ENCODE measurements at regions not wholly inside any gene's neighbourhood (a gene's known extent, or its start where the extent isn't known, plus 50 kb on each side); places are given as distances from the start of the nearest gene placed in this dataset.
A peak's percentile ranks its signal among the peaks of the same experiment; 100 is the strongest.

DNA sequence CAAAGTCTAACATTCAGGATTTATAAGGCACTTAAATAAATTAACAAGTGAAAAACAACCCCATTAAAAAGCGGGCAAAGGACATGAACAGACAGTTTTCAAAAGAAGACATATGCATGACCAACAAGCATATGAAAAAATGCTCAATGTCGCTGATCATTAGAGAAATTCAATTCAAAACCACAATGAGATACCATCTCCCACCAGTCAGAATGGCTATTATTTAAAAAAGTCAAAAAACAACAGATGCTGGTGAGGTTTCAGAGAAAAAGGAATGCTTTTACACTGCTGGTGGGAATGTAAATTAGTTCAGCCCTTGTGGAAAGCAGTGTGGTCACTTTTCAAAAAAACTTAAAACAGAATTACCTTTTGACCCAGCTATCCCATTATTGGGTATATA is 60.7 kb upstream of the BDKRB2 start:
- no TSS peak for BruUV-seq (replicated peaks)
- Mint-ChIP-seq H3K36me3 (ENCODE audit: insufficient read depth, unreplicated experiment) (no peaks in the 10 kb centered on the region), H3K27ac (ENCODE audit: low read depth, unreplicated experiment) (no peak overlapping the region), H3K27me3 (ENCODE audit: insufficient read depth, unreplicated experiment) (no peaks in the 10 kb centered on the region), H3K4me3 (ENCODE audit: unreplicated experiment) (no peak overlapping the region), H3K4me1 (ENCODE audit: insufficient read depth, unreplicated experiment) (peaks cover 12% of the 10 kb centered on the region), H3K9me3 (ENCODE audit: unreplicated experiment) (no peaks in the 10 kb centered on the region)
- CTCF ChIA-PET = no interaction called here
- DNase-seq (ENCODE audit: unreplicated experiment) = no peak
- POLR2A ChIA-PET = no interaction called here
- intact Hi-C loops (cut with micrococcal nuclease) = no loop called here
- TF ChIP-seq, protein P1, sequence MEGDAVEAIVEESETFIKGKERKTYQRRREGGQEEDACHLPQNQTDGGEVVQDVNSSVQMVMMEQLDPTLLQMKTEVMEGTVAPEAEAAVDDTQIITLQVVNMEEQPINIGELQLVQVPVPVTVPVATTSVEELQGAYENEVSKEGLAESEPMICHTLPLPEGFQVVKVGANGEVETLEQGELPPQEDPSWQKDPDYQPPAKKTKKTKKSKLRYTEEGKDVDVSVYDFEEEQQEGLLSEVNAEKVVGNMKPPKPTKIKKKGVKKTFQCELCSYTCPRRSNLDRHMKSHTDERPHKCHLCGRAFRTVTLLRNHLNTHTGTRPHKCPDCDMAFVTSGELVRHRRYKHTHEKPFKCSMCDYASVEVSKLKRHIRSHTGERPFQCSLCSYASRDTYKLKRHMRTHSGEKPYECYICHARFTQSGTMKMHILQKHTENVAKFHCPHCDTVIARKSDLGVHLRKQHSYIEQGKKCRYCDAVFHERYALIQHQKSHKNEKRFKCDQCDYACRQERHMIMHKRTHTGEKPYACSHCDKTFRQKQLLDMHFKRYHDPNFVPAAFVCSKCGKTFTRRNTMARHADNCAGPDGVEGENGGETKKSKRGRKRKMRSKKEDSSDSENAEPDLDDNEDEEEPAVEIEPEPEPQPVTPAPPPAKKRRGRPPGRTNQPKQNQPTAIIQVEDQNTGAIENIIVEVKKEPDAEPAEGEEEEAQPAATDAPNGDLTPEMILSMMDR (IDR thresholded peaks at IDR 0.05; ENCODE audit: unreplicated experiment) = no peak

DNA sequence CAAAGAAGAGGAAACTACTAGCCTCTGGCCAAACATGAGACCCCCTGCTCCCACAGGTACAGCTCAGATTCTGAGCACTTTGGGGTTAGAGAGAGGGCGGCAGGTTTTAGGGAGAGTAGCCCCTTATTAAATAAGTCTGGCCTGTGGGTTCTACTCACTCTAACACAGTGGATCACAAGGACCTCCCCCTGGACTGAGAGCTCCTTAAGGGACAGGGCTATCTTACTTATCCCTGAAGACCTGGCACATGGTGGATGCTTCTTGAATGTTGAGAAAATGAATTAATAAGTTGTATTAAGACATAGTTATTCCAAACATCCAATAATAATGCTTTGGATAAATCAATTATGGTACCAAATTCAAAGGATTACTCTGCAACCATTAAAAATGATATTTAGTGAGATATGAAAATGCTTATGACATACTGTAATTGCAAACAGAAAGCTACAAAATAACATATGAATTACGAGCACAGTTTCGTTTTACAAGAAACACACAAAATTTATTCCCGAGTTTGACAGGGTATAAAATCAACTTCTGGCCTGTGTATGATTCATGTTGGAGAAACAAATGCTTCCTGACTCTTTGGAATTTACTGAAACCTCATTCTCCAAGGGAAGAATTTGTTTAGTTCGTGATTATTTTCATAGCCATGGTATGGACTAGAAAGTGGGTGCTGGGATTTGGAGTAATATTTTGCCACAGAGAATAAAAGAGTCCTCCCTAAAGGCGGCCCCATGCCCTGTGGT is 59.3 kb upstream of the BDKRB2 start:
- Mint-ChIP-seq H3K9me3 (ENCODE audit: unreplicated experiment) (no peaks in the 10 kb centered on the region), H3K36me3 (ENCODE audit: insufficient read depth, unreplicated experiment) (no peaks in the 10 kb centered on the region), H3K27ac (ENCODE audit: low read depth, unreplicated experiment) (no peak overlapping the region), H3K27me3 (ENCODE audit: insufficient read depth, unreplicated experiment) (no peaks in the 10 kb centered on the region), H3K4me3 (ENCODE audit: unreplicated experiment) (no peak overlapping the region), H3K4me1 (ENCODE audit: insufficient read depth, unreplicated experiment) (peaks cover 12% of the 10 kb centered on the region)
- TF ChIP-seq, protein P1 (IDR thresholded peaks at IDR 0.05; ENCODE audit: unreplicated experiment) = no peak
- ChIA-PET POLR2A (interaction anchor here (0.8 to 1.8 kb wide), 7 partner anchors 10 to 111 kb away, joined by 3 to 5 read pairs (median 3); partner anchors contain the start of gene BDKRB1), CTCF (interaction anchor here (1.0 to 1.5 kb wide), 2 partner anchors 8 to 18 kb away, joined by 3 to 8 read pairs; no protein-coding TSS in a partner anchor)
- DNase-seq (ENCODE audit: unreplicated experiment) = no peak
- BruUV-seq (replicated peaks) = no TSS peak
- intact Hi-C loops (cut with micrococcal nuclease) = no loop called here

DNA sequence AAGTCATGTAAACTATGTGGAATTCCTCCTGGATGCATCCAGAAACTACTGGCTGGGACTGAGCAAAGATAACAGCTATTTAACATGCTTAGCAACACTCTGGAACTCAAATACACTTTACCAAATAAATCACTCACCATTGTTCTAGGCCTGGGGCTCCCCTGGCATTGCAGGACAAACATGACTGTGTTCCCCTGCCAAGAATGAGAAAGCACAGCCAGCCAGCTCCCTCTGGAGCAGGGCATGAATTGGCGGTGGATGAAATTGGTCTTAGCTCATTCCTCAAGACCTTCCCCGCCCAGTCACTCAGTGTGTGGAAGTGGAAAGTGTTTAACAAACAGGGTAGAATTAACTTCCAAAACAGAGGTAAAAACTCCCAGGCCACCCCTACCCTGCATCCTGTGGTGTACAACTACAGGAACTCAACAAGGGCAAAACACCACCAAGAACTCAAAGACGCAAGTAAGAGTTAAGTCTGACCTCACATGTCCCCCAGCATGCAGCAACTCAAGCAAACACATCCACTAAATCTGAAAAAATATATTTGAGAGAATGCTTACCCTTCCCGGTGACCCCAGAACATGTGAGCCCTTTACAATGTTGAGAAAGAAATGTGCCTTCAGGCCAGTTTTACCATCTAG is 58.4 kb upstream of the BDKRB2 start:
- TF ChIP-seq, protein P1 (IDR thresholded peaks at IDR 0.05; ENCODE audit: unreplicated experiment) = no peak
- Mint-ChIP-seq H3K27ac (ENCODE audit: low read depth, unreplicated experiment) (no peak overlapping the region), H3K4me1 (ENCODE audit: insufficient read depth, unreplicated experiment) (peaks cover 12% of the 10 kb centered on the region), H3K9me3 (ENCODE audit: unreplicated experiment) (no peaks in the 10 kb centered on the region), H3K36me3 (ENCODE audit: insufficient read depth, unreplicated experiment) (no peaks in the 10 kb centered on the region), H3K27me3 (ENCODE audit: insufficient read depth, unreplicated experiment) (no peaks in the 10 kb centered on the region), H3K4me3 (ENCODE audit: unreplicated experiment) (no peak overlapping the region)
- ChIA-PET POLR2A (interaction anchor here (0.8 to 1.8 kb wide), 7 partner anchors 11 to 110 kb away, joined by 3 to 5 read pairs (median 3); partner anchors contain the start of gene BDKRB1), CTCF (interaction anchor here (1.0 to 1.5 kb wide), 2 partner anchors 9 to 19 kb away, joined by 3 to 8 read pairs; no protein-coding TSS in a partner anchor)
- DNase-seq (ENCODE audit: unreplicated experiment) = peak; percentile 43
- BruUV-seq (replicated peaks) = no TSS peak
- intact Hi-C loops (cut with micrococcal nuclease) = no loop called here

DNA sequence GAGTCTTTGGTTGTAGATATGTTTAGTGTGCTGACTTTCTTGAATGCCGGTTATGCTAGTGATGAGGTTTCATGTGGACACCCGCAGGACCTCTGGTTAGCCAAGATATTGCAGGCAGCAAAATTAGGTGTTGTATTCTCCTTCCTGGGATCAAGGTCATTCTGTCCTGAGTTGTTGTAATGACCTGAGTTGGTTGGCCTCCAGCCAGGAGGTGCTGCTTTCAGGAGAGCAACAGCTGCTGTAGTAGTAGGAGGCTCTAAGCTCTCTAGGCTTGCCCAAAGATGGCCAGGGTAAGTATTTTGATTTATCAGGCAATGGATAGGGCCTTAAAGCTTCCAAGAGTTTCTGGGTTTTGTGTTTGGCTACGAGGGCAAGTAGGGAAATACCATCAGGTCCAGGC is 56.0 kb upstream of the BDKRB2 start:
- Mint-ChIP-seq H3K27ac (ENCODE audit: low read depth, unreplicated experiment) (no peak overlapping the region), H3K9me3 (ENCODE audit: unreplicated experiment) (no peaks in the 10 kb centered on the region), H3K36me3 (ENCODE audit: insufficient read depth, unreplicated experiment) (no peaks in the 10 kb centered on the region), H3K27me3 (ENCODE audit: insufficient read depth, unreplicated experiment) (no peaks in the 10 kb centered on the region), H3K4me3 (ENCODE audit: unreplicated experiment) (no peak overlapping the region), H3K4me1 (ENCODE audit: insufficient read depth, unreplicated experiment) (peaks cover 12% of the 10 kb centered on the region)
- no peak for DNase-seq (ENCODE audit: unreplicated experiment)
- no TSS peak for BruUV-seq (replicated peaks)
- POLR2A ChIA-PET = no interaction called here
- intact Hi-C loops (cut with micrococcal nuclease) = no loop called here
- CTCF ChIA-PET = interaction anchor here (0.6 to 1.2 kb wide), 6 partner anchors 11 to 229 kb away, joined by 3 to 4 read pairs (median 3); no protein-coding TSS in a partner anchor
- TF ChIP-seq, protein P1 (IDR thresholded peaks at IDR 0.05; ENCODE audit: unreplicated experiment) = no peak
